Right renal cortex interstitium (tissue), 3 donors: ENCODE measurements at regions not wholly inside any gene's neighbourhood (a gene's known extent, or its start where the extent isn't known, plus 50 kb on each side); places are given as distances from the start of the nearest gene placed in this dataset.
"Not testable (repeated sequence)": the region's sequence is repeated elsewhere in the genome, so short reads cannot be mapped to it uniquely, and the experiment has no call there.

ENCODE experiments used
- DNase-seq, 3 donors: peaks; one replicate each; pipeline ENCODE4 v3.0.0-alpha.2; 2013; ENCODE audit warnings: low read depth in 3 of 3, low spot score in 2 of 3

DNA sequence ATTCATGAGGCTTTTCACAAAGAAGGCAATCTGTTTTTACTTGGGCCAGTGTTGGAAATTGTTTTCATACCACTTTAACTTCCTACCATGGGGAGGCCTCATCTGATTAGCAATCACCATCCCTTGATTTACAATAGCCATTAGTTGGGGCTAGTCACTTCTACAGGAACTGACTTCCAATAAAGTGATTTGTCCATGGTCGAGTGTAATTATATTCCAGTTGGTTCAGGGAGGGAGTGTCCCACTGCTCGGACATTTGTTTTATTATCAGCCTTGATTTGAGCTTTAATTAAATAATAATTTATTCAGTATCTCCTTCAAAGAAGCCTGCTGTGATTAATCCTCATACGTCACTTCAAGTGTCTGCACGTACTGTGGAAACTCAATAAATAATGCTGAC is 233.9 kb upstream of the CNTNAP5 start:
- DNase-seq = no peak

DNA sequence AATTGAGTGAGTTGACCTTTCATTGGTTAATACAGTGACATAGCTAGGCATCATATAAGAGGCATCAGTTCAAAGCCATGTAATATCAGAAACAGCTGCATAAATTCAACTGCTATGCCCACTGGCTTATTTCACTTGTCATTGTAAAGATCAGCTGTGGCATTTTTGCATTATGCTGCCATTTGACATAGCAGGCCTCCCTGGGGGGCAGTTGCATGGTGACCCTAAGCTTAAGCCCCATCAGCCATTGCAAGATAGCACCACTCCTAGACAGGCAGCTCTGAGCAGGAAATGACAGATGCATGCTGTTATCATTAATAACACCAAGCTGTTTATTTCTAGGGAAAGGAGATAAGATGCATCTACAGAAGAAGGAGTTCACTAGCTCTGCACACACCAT is 233.4 kb upstream of the CNTNAP5 start:
- DNase-seq = no peak

DNA sequence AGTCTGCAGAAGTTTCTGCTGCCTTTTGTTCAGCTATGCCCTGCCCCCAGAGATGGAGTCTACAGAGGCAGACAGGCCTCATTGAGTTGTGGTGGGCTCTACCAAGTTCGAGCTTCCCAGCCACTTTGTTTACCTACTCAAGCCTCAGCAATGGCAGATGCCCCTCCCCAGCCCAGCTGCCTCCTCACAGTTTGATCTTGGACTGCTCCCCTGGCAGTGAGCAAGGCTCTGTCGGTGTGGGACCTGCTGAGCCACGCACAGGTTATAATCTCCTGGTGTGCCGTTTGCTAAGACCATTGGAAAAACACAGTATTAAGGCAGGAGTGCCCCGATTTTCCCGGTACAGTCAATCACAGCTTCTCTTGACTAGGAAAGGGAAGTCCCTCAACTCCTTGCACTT is 221.0 kb upstream of the CNTNAP5 start:
- not testable (repeated sequence) for DNase-seq

DNA sequence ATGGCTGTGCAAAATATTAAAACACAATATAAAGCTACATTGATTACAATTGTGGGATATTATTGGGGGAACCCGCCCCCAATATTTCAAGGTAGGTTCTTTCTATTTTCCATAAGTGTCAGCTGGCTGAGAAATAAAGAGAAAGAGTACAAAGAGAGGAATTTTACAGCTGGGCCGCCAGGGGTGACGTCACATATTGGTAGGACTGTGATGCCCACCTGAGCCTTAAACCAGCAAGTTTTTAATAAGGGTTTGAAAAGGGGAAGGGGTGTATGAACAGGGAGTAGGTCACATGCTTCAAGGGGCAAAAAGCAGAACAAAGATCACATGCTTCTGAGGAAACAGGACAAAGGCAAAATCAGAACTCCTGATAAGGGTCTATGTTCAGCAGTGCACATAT is 219.3 kb upstream of the CNTNAP5 start:
- not testable (repeated sequence) for DNase-seq

DNA sequence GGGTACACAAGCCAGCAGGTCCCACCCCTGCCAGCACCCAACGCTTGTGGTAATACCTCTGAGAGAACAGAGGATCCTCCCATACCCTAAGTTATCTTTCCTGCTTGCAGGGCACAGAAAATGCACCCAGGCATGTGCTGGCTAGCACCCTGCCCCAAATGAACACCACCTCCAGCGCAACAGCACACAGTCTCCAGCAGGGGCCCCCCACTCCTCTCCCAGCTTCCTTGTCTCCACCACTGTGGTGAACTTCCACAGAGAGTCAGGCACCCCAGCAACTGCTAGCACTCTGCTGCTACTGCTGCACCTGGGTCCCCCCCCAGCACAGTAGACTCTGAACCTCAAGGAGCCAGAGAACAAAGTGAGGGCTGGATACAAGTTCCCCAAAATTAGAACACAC is 216.8 kb upstream of the CNTNAP5 start:
- no peak for DNase-seq

DNA sequence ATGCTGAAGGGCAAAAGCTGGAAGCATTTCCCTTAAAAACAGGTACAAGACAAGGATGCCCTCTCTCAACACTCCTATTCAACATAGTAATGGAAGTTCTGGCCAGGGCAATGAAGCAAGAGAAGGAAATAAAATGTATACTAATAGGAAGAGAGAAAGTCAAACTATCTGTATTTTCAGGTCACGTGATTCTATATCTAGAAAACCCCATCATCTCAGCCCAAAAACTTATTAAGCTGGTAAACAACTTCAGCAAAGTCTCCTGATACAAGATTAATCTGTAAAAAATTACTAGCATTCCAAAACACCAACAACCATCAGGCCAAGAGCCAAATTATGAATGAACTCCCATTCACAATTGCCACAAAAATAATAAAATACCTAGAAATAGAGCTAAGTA is 213.2 kb upstream of the CNTNAP5 start:
- no peak for DNase-seq

DNA sequence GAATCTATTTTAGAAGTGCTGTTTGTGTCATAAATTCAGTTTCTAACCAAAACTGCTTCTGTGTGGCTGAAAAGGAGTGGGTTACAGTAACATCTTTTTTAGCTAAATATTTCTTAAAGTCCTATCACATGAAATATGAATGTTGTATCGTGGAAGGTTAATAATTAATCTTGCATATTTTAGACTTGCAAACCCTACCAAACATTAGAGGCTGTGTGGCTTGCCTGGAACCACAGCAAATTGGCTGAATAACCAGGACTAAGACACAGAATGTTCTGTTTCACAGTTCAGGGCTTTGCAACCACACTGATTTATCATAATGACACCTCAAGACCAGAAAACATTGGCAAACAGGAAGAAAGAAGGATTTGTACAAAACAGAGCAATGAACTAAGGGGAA is 208.9 kb upstream of the CNTNAP5 start:
- no peak for DNase-seq

DNA sequence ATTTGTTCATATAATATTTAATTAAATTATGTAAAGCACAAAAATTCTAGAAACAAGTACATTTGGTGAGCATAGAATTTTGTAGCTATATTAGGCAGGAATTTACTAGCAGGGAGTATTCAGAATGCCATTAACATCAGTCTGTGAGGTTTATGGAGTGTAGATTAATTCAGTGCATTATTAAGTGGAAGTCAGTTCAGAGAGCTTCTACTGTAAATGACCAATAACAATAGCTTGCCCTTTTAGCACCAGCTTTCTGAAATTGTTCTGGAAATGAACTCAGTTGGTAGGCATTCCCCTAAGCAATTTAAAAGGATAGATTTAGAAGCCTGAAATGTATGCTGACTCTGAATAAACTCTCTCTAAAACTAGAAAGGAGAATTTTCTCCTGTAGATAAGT is 208.2 kb upstream of the CNTNAP5 start:
- DNase-seq = no peak

DNA sequence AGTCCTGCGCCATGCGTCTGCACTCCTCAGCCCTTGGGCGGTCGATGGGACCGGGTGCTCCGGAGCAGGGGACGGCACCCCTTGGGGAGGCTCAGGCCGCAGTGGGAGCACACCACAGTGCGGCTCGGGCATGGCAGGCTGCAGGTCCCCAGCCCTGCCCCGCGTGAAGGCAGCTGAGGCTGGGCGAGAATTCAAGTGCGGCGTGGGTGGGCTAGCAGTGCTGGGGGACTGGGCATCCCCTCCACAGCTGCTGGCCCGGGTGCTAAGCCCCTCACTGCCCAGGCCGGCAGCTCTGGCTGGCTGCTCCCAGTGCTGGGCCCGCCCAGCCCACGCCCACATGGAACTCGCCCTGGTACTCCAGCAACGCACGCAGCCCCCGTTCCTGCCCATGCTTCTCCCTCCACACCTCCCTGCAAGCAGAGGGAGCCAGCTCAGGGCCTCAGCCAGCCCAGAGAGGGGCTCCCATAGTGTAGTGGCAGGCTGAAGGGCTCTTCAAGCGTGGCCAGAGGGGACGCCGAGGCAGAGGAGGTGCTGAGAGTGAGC is 198.3 kb upstream of the CNTNAP5 start:
- DNase-seq = no peak

DNA sequence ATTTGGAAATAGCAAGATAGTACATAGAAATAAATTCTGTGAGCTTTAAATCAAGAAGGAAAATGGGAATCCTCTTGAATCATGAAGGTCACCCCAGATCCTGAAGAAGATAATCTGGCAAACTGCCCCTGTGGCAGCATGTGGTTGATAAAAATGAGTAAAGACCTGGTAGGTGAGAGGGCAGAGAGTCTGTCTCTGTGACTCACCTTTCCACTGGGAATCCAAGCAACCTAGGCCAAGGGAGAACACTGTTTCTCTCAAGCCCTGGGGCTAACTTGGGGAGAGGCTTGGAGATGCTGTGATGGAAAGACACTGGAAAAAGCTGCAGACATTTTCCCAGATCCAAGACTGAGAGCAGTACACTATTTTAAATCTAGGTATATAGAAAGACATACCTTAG is 185.8 kb upstream of the CNTNAP5 start:
- no peak for DNase-seq

DNA sequence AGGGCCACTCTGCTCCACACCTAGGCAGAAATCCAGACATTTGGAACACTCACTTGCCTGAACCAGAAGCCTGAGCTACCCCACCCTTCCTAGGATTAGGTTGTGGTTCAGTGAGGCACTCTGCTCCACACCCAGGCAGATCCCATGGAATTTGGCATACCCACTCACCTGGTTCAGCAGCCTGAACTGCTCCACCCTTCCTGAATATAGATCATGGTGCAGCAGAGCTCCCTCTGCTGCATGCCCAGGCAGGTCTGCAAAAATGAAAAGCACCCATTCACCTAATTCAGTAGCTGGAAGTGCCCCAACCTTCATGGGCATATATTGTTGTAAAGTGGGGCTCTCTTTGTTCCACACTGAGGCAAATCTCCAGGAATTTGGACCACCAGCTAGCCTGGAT is 185.1 kb upstream of the CNTNAP5 start:
- DNase-seq = no peak

DNA sequence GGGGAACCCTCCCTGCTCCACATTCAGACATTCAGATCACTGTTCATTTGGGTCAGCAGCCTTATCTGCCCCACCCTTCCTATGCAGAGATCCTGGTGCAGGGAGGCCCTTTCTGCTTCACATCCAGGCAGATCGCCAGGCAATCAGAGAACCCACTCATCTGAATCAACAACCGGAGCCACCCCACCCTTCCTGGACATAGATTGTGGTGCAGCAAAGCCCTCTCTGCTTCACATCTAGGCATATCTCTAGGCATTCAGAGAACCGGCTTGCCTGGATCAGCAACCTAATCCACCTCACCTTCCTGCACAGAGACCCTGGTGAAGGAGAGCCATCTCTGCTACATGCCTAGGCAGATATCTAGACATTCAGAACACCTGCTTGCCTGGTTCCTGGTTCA is 184.5 kb upstream of the CNTNAP5 start:
- DNase-seq = no peak

DNA sequence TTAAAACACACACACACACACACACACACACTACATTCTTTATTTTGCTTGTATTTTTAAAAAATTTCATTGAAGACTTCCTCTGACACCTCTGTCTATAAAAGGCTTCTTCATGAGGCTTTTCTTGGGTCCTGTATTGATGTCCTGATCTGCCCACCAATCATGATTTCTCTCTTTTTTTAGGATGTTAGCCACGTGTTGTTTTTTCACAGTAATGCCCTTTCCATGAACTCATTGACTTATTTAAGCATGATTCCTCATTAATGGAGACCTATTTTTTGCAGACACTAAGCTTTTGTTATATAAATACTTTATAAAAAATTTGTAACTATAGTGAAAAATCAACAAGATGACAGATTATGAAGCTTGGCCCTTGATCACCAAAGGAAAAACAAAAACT is 173.8 kb upstream of the CNTNAP5 start:
- no peak for DNase-seq

DNA sequence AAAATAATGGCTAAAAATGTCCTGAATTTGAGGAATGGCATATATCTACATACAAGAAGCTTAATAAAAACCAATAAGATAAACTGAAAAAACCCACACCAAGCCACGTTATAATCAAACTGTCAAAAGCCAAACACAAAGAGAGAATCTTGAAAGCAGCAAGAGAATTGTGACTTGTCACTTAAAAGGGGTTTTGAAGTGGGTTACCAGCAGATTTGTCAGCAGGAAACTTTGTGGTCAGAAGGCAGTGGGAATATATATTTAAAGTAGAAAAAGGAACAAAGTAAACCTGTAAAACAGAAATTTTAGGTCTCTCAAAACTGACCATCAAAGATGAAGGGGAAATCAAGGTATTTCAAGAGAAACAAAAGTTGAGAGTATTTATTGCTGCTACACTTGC is 171.9 kb upstream of the CNTNAP5 start:
- no peak for DNase-seq

DNA sequence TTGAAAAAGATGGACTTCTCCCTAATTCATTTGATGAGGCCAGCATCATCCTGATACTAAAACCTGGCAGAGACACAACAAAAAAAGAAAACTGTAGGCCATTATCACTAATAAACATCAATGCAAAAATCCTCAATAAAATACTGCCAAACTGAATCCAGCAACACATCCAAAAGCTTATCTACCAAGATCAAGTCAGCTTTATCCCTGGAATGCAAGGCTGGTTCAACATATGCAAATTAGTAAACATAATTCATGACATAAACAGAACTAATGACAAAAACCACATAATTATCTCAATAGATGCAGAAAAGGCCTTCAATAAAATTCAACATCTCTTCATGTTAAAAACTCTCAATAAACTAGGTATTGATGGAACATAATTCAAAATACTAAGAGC is 166.1 kb upstream of the CNTNAP5 start:
- not testable (repeated sequence) for DNase-seq

DNA sequence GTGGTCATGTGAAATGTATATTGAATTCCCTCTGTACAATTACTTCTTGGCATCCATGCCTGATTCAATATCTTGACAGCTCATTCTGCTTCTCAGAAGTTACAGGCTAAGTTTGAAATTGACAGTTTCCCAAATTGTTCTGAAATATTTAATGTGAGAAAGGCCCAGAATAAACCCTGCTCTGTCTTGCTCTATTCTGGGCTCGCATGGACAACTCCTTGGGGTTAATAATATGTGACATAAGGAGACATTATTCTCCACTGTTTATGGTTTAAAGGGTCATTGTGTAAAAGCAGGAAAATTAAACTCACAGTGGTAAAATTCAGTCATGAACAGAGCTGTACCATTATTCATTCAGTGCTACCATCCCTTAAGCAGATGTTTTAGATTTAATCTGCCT is 160.7 kb upstream of the CNTNAP5 start:
- DNase-seq = no peak

DNA sequence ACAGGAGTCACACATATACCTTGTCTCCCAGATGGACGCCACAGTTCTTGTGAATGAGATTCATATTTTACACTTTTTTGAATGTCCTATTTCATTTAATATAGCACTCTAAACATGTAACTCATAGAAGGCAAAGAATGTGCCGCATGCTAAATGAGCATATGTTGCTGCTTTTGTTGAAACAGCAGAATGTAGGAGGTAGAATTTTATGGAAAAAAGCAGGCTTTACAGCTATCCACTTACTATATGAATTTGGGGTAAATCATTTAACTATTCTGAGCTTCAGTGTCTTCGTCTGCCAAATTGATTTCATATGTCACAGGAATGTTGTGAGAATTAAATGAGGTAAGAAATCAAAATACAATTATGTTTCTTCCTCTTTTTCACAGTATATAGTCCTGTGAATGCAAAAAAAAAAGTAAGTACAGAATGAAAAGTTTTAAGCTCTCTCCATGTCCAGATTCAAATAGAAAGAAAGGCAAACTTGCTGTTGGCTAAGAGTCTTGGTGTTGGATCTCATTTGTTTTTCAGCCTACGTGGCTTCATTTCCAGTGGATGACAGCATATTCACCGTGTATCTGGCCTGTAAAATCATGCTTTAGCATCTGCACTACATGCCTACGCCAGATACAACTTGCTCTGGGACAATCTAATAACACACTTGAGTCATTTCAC is 154.7 kb upstream of the CNTNAP5 start:
- no peak for DNase-seq

DNA sequence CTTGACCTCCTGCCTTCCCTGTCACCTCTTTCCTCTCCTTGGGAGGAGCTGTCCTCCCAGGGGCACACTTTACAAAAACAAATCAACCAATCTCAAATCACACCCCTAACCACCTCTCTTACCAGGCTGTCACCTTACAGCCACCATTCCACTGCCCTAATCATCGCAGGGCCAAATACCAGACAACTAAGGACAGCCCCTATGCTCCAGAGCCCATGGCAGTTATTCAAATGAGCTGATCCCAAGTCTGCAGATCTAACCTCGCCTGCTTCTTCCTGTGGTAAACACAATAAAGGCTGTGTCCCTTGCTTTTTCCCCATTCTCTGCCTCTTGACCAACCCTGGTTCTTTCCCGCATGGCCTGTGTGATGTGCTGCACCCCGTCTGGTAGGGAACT is 154.2 kb upstream of the CNTNAP5 start:
- DNase-seq = no peak

DNA sequence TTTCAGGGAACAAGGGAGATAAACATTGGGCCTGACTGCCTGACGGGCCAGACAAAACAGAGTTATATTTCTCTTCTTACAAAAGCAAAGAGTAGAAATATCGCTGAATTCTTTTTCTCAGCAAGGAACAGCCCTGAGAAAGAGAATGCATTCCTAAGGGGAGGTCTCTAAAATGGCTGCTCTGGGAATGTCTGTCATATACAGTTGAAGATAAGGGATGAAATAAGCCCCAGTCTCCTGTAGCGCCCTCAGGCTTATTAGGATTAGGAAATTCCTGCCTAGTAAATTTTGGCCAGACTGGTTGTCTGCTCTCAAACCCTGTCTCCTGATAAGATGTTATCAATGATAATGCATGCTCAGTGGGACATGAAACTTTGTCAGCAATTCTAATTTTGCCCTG is 134.9 kb upstream of the CNTNAP5 start:
- DNase-seq = no peak

DNA sequence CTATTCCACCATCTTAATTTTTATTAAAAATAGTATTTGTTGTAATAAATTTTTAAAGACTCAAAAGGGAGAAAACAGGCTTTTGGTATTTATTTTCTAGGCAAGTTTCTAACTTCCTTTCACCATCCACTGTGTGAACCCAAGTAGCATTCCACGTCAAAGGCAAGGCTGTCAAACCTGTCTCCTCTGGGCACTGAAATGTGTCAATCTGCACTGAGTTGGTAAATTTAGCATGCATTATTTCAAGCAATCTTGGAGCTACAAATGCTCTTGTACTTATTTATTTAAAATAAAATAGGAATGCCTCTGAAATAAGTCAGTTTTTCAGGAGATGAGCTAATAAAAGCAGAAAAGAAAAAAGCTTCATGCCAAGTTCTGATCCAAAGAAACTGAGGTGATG is 130.9 kb upstream of the CNTNAP5 start:
- no peak for DNase-seq

DNA sequence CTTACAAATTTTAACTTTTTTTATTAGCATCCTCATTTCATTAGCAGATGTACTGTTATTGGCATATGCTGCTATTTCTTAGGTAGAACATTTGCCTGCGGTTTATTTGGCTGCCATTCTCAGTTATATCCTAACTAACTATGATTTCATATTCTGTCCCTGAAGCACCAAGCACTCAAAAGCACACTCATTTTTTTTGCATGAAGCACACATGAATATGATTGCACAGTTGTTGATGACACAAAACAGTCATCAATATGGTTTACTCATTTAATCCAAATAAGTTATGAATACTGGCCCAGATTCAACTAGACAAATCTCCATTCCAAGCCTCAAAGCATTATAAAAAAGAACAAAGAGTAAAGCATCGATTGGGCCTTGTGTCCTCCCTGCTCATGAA is 129.4 kb upstream of the CNTNAP5 start:
- DNase-seq = no peak

DNA sequence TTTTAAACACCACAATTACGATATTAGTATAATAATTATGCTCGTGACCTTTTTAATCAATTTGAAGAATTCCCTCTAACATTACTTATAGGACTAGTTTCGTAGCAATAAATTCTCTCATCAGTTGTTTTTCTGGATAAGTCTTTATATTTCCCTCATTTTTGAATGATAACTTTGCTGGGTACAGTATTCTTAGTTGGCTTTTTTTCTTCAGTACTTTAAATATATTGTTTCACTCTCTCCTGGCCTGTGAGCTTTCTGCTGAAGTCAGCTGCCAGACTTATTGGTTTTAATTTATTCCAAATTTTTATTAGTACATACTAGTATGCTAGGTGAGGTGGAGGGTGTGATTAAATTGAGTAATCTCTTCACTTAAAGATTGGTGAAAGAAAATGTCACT is 123.8 kb upstream of the CNTNAP5 start:
- no peak for DNase-seq

DNA sequence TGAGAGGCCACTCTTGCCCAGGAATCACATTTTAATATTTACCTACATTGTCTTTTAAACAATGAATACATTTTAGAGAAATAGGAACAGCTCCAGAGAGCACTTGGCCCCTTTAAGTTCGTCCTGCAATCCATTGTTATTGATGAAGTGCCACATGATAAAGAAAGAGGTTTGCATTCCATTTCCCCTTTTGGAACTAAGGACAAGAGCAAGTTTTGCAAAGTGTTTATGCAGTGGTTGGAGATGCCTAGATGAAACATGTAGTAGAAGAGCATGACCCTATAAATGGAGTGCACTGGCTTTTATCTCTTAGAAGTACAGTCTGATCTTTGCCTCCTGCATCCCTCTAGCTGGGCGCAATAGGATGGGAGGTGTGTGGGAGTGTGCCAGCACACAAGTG is 118.7 kb upstream of the CNTNAP5 start:
- no peak for DNase-seq
